Neuronal stem cell (in vitro differentiated cells): ENCODE measurements at regions not wholly inside any gene's neighbourhood (a gene's known extent, or its start where the extent isn't known, plus 50 kb on each side); places are given as distances from the start of the nearest gene placed in this dataset.

Source experiments
- DNase-seq: peaks from one replicate; pipeline ENCODE4 v3.0.0-alpha.2; 2013; ENCODE audit warnings: low spot score
- H2AFZ ChIP-seq: one replicate; pipeline ENCODE4 v1.6.1; 2013; ENCODE audit warnings: mild to moderate bottlenecking, low read length, inconsistent platforms
- H2AK5ac ChIP-seq: 2 replicates; pipeline ENCODE4 v1.6.1; 2013; ENCODE audit warnings: low read depth, mild to moderate bottlenecking, inconsistent platforms, low read length, moderate library complexity, mixed read lengths
- H2BK120ac ChIP-seq: 2 replicates; pipeline ENCODE4 v1.6.1; 2013; ENCODE audit warnings: low read depth, mild to moderate bottlenecking, inconsistent platforms, low read length, moderate library complexity, mixed read lengths
- H2BK12ac ChIP-seq: one replicate; pipeline ENCODE4 v1.6.1; 2013; ENCODE audit warnings: low read length, inconsistent platforms
- H2BK15ac ChIP-seq: 2 replicates; pipeline ENCODE4 v1.6.1; 2013; ENCODE audit warnings: mild to moderate bottlenecking, low read length, inconsistent platforms, mixed read lengths
- H2BK5ac ChIP-seq: one replicate; pipeline ENCODE4 v1.6.1; 2013; ENCODE audit warnings: inconsistent platforms, mild to moderate bottlenecking, low read length, moderate library complexity
- H3K14ac ChIP-seq: one replicate; pipeline ENCODE4 v1.6.1; 2013; ENCODE audit warnings: low read length, inconsistent platforms
- H3K18ac ChIP-seq: 2 replicates; pipeline ENCODE4 v1.6.1; 2013; ENCODE audit warnings: low read length, inconsistent platforms
- H3K23ac ChIP-seq: 2 replicates; pipeline ENCODE4 v1.6.1; 2013; ENCODE audit warnings: low read depth, mild to moderate bottlenecking, mixed read lengths, low read length, inconsistent platforms; ENCODE audit not compliant: poor library complexity
- H3K27ac ChIP-seq: replicated peaks from 3 replicates; pipeline ENCODE4 v1.5.1; 2013; ENCODE audit warnings: low read length, inconsistent platforms
- H3K27me3 ChIP-seq, 3 experiments: 2 replicates each; pipeline ENCODE4 v1.6.1; 2013; ENCODE audit warnings: low read length in 3 of 3, mild to moderate bottlenecking in 2 of 3, inconsistent platforms in 1 of 3, low read depth in 1 of 3, mixed read lengths in 1 of 3, moderate library complexity in 1 of 3; ENCODE audit not compliant: control insufficient read depth in 3 of 3, insufficient read depth in 3 of 3
- H3K36me3 ChIP-seq, 2 donors: replicated peaks in 1 of 2; 2 replicates each; pipeline ENCODE4 v1.6.1; 2013; ENCODE audit warnings: low read length in 2 of 2; ENCODE audit not compliant: control insufficient read depth in 2 of 2, insufficient read depth in 2 of 2
- H3K4ac ChIP-seq: 2 replicates; pipeline ENCODE4 v1.6.1; 2013; ENCODE audit warnings: inconsistent platforms, mild to moderate bottlenecking, low read length, moderate library complexity
- H3K4me1 ChIP-seq, 2 donors: 1 replicate in 1 of 2; 2 replicates in 1 of 2; pipeline ENCODE4 v1.6.1; 2013; ENCODE audit warnings: low read length in 2 of 2, low read depth in 1 of 2; ENCODE audit not compliant: control insufficient read depth in 2 of 2, insufficient read depth in 1 of 2
- H3K4me2 ChIP-seq: one replicate; pipeline ENCODE4 v1.6.1; 2013; ENCODE audit warnings: mild to moderate bottlenecking, low read length, inconsistent platforms; ENCODE audit not compliant: insufficient read depth, poor library complexity, severe bottlenecking
- H3K4me3 ChIP-seq, 2 donors: 2 replicates each; pipeline ENCODE4 v1.5.1; 2013; ENCODE audit warnings: low read length in 2 of 2, mild to moderate bottlenecking in 2 of 2, inconsistent platforms in 1 of 2, moderate library complexity in 1 of 2
- H3K79me1 ChIP-seq: one replicate; pipeline ENCODE4 v1.6.1; 2013; ENCODE audit warnings: low read depth, mild to moderate bottlenecking, inconsistent platforms, low read length, moderate library complexity
- H3K9ac ChIP-seq: one replicate; pipeline ENCODE4 v1.6.1; 2013; ENCODE audit warnings: mild to moderate bottlenecking, low read depth, low read length, inconsistent platforms; ENCODE audit not compliant: poor library complexity
- H3K9me3 ChIP-seq, 2 donors: replicated peaks in 1 of 2; 2 replicates each; pipeline versions ENCODE3 to v1.6.1; 2013; ENCODE audit warnings: low read length in 2 of 2, mild to moderate bottlenecking in 2 of 2, inconsistent platforms in 1 of 2, low read depth in 1 of 2, mixed read lengths in 1 of 2, moderate library complexity in 1 of 2; ENCODE audit not compliant: control insufficient read depth in 2 of 2, insufficient read depth in 1 of 2
- H4K8ac ChIP-seq: one replicate; pipeline ENCODE4 v1.6.1; 2013; ENCODE audit warnings: low read depth, mild to moderate bottlenecking, inconsistent platforms, low read length, moderate library complexity
- H4K91ac ChIP-seq: one replicate; pipeline ENCODE4 v1.6.1; 2013; ENCODE audit warnings: low read length, low read depth, mild to moderate bottlenecking, inconsistent platforms; ENCODE audit not compliant: poor library complexity
- WGBS, 2 donors: extraction: QIAGEN DNeasy Blood & Tissue Kit; methylation state at CpG; one replicate each; pipeline ENCODE4 v1.1.7; 2013; ENCODE audit warnings: missing lambda C conversion rate in 2 of 2, mixed read lengths in 1 of 2; ENCODE audit not compliant: insufficient read length in 2 of 2, insufficient replicate concordance in 1 of 2; ENCODE audit errors: extremely low coverage in 2 of 2; 5-methylcytosine and 5-hydroxymethylcytosine counted together

GRCh38 chr14:101369916-101370592 is 191.2 kb upstream of the DIO3 start:
- Histone ChIP-seq H3K36me3 (no peaks in the 10 kb centered on the region), H3K79me1 (peaks cover under 1% of the 10 kb centered on the region), H3K9me3 (no peaks in the 10 kb centered on the region), H2BK120ac (no peak overlapping the region), H2BK5ac (no peak overlapping the region), H3K4ac (no peak overlapping the region), H3K27ac (no peak overlapping the region), H3K4me2 (no peak overlapping the region), H3K18ac (no peak overlapping the region), H4K8ac (no peak overlapping the region), H4K91ac (no peak overlapping the region), H2AFZ (no peak overlapping the region), H2BK15ac (no peak overlapping the region), H3K4me3 (no peak overlapping the region), H3K9ac (no peak overlapping the region), H3K23ac (no peak overlapping the region), H2BK12ac (no peak overlapping the region), H3K4me1 (peaks cover 1 to 20% of the 10 kb centered on the region in 2 donors), H2AK5ac (no peak overlapping the region), H3K27me3 (peaks cover 0 to 2% (median 0%) of the 10 kb centered on the region in 3 experiments), H3K14ac (no peak overlapping the region)
- no peak for DNase-seq
- no CpG with 5 or more reads among the region's 19 CpGs for WGBS, 2 donors

GRCh38 chr14:101370593-101371569 is 190.4 kb upstream of the DIO3 start:
- Histone ChIP-seq H3K4me1 (peaks cover 1 to 13% of the 10 kb centered on the region in 2 donors), H2BK12ac (no peak overlapping the region), H3K36me3 (no peaks in the 10 kb centered on the region), H3K79me1 (no peaks in the 10 kb centered on the region), H3K9me3 (no peaks in the 10 kb centered on the region), H2AFZ (no peak overlapping the region), H3K14ac (no peak overlapping the region), H3K27me3 (peaks cover 0 to 2% (median 0%) of the 10 kb centered on the region in 3 experiments), H4K91ac (no peak overlapping the region), H3K4me2 (no peak overlapping the region), H3K4me3 (no peak overlapping the region), H2BK5ac (no peak overlapping the region), H2AK5ac (peak overlapping the region; percentile 6), H3K23ac (peak overlapping the region; percentile 8), H3K9ac (no peak overlapping the region), H4K8ac (peak overlapping the region; percentile 83), H2BK120ac (no peak overlapping the region), H3K4ac (no peak overlapping the region), H3K27ac (no peak overlapping the region), H3K18ac (peak overlapping the region; percentile 39), H2BK15ac (peak overlapping the region; percentile 18)
- DNase-seq: no peak
- WGBS, 2 donors: no CpG with 5 or more reads among the region's 14 CpGs

GRCh38 chr14:101371799-101372793 is 189.2 kb upstream of the DIO3 start:
- DNase-seq: no peak
- Histone ChIP-seq H2AK5ac (no peak overlapping the region), H3K27me3 (peaks cover 0 to 2% (median 0%) of the 10 kb centered on the region in 3 experiments), H2BK12ac (no peak overlapping the region), H3K18ac (peak overlapping the region; percentile 16), H2BK15ac (no peak overlapping the region), H3K4me2 (no peak overlapping the region), H3K23ac (no peak overlapping the region), H4K8ac (no peak overlapping the region), H3K27ac (no peak overlapping the region), H2BK120ac (no peak overlapping the region), H2BK5ac (no peak overlapping the region), H3K4me3 (no peak overlapping the region), H3K4me1 (peaks cover 1 to 10% of the 10 kb centered on the region in 2 donors), H3K4ac (no peak overlapping the region), H2AFZ (no peak overlapping the region), H3K9me3 (no peaks in the 10 kb centered on the region), H3K14ac (no peak overlapping the region), H3K9ac (no peak overlapping the region), H3K36me3 (no peaks in the 10 kb centered on the region), H4K91ac (no peak overlapping the region), H3K79me1 (no peaks in the 10 kb centered on the region)
- no CpG with 5 or more reads among the region's 18 CpGs for WGBS, 2 donors
